Mesenchymal stem cell (in vitro differentiated cells and primary cell): ENCODE measurements at regions not wholly inside any gene's neighbourhood (a gene's known extent, or its start where the extent isn't known, plus 50 kb on each side); places are given as distances from the start of the nearest gene placed in this dataset.

ENCODE experiments used
- DNase-seq: peaks from one replicate; pipeline ENCODE4 v3.0.0-alpha.2; 2013
- H2AFZ ChIP-seq: one replicate; pipeline ENCODE4 v1.6.1; 2013; ENCODE audit warnings: low read depth, mild to moderate bottlenecking, control low read depth, inconsistent platforms, low read length, moderate library complexity
- H2AK5ac ChIP-seq: 2 replicates; pipeline ENCODE4 v1.6.1; 2013; ENCODE audit warnings: low read length, moderate library complexity, mild to moderate bottlenecking, inconsistent platforms; ENCODE audit not compliant: severe bottlenecking
- H2BK120ac ChIP-seq: one replicate; pipeline ENCODE4 v1.6.1; 2013; ENCODE audit warnings: low read depth, mild to moderate bottlenecking, inconsistent platforms, low read length, moderate library complexity
- H2BK12ac ChIP-seq, 2 experiments: one replicate each; pipeline ENCODE4 v1.6.1; 2013; ENCODE audit warnings: inconsistent platforms in 2 of 2, low read length in 2 of 2, mild to moderate bottlenecking in 2 of 2, moderate library complexity in 2 of 2, control low read depth in 1 of 2
- H2BK15ac ChIP-seq: one replicate; pipeline ENCODE4 v1.6.1; 2013; ENCODE audit warnings: mild to moderate bottlenecking, low read depth, inconsistent platforms; ENCODE audit not compliant: poor library complexity, severe bottlenecking
- H2BK5ac ChIP-seq: 2 replicates; pipeline ENCODE4 v1.6.1; 2013; ENCODE audit warnings: low read depth, mild to moderate bottlenecking, low read length, control low read depth, inconsistent platforms; ENCODE audit not compliant: poor library complexity, severe bottlenecking
- H3K14ac ChIP-seq, 2 experiments: one replicate each; pipeline ENCODE4 v1.6.1; 2013; ENCODE audit warnings: inconsistent platforms in 2 of 2, low read length in 2 of 2, control low read depth in 1 of 2, mild to moderate bottlenecking in 1 of 2, moderate library complexity in 1 of 2
- H3K18ac ChIP-seq, 2 experiments: one replicate each; pipeline ENCODE4 v1.6.1; 2013; ENCODE audit warnings: inconsistent platforms in 2 of 2, low read length in 2 of 2, control low read depth in 1 of 2, low read depth in 1 of 2, mild to moderate bottlenecking in 1 of 2
- H3K23ac ChIP-seq, 2 experiments: one replicate each; pipeline ENCODE4 v1.6.1; 2013; ENCODE audit warnings: inconsistent platforms in 2 of 2, low read length in 2 of 2, mild to moderate bottlenecking in 2 of 2, moderate library complexity in 2 of 2, control low read depth in 1 of 2
- H3K27ac ChIP-seq: 2 replicates; pipeline ENCODE4 v1.5.1; 2013; ENCODE audit warnings: mild to moderate bottlenecking, moderate library complexity, low read length, control low read depth, inconsistent platforms; ENCODE audit not compliant: poor library complexity, severe bottlenecking
- H3K27me3 ChIP-seq, 2 experiments: 2 replicates each; pipeline versions ENCODE4 v1.6.1 to v1.7.0; 2013; ENCODE audit warnings: low read length in 2 of 2, mild to moderate bottlenecking in 2 of 2, moderate library complexity in 2 of 2, control low read depth in 1 of 2, inconsistent platforms in 1 of 2; ENCODE audit not compliant: control insufficient read depth in 1 of 2, insufficient read depth in 1 of 2
- H3K36me3 ChIP-seq, 2 experiments: 2 replicates each; pipeline versions ENCODE4 v1.6.1 to v1.7.0; 2013; ENCODE audit warnings: low read length in 2 of 2, control low read depth in 1 of 2, inconsistent platforms in 1 of 2, low read depth in 1 of 2, mild to moderate bottlenecking in 1 of 2; ENCODE audit not compliant: insufficient read depth in 2 of 2, control insufficient read depth in 1 of 2
- H3K4ac ChIP-seq, 2 experiments: one replicate each; pipeline ENCODE4 v1.6.1; 2013; ENCODE audit warnings: inconsistent platforms in 2 of 2, low read length in 2 of 2, mild to moderate bottlenecking in 2 of 2, moderate library complexity in 2 of 2, control low read depth in 1 of 2, low read depth in 1 of 2
- H3K4me1 ChIP-seq: 2 replicates; pipeline ENCODE4 v1.6.1; 2013; ENCODE audit warnings: low read depth, low read length, control low read depth; ENCODE audit not compliant: control insufficient read depth, insufficient read depth
- H3K4me2 ChIP-seq: 2 replicates; pipeline ENCODE4 v1.6.1; 2013; ENCODE audit warnings: low read length, mild to moderate bottlenecking, inconsistent platforms; ENCODE audit not compliant: poor library complexity, severe bottlenecking
- H3K4me3 ChIP-seq, 2 experiments: 2 replicates each; pipeline versions ENCODE4 v1.5.1 to v1.7.0; 2013; ENCODE audit warnings: low read length in 2 of 2, mild to moderate bottlenecking in 2 of 2, control low read depth in 1 of 2, low read depth in 1 of 2; ENCODE audit not compliant: insufficient read depth in 1 of 2
- H3K79me1 ChIP-seq: replicated peaks from 2 replicates; pipeline ENCODE4 v1.6.1; 2013; ENCODE audit warnings: mild to moderate bottlenecking, control low read depth, low read length, inconsistent platforms; ENCODE audit not compliant: poor library complexity, severe bottlenecking
- H3K9ac ChIP-seq: 2 replicates; pipeline ENCODE4 v1.7.0; 2013; ENCODE audit warnings: mild to moderate bottlenecking, low read length, moderate library complexity
- H3K9me3 ChIP-seq: 2 replicates; pipeline ENCODE4 v1.7.0; 2013; ENCODE audit warnings: mild to moderate bottlenecking, low read length; ENCODE audit not compliant: control insufficient read depth
- H4K8ac ChIP-seq: one replicate; pipeline ENCODE4 v1.6.1; 2013; ENCODE audit warnings: inconsistent platforms, mild to moderate bottlenecking, low read length, moderate library complexity
- H4K91ac ChIP-seq: one replicate; pipeline ENCODE4 v1.6.1; 2013; ENCODE audit warnings: mild to moderate bottlenecking, low read length, inconsistent platforms
- WGBS: methylation state at CpG from one replicate; pipeline ENCODE4 v1.1.7; 2013; ENCODE audit warnings: mixed read lengths; 5-methylcytosine and 5-hydroxymethylcytosine counted together

- Histone ChIP-seq H2BK5ac (no peak overlapping the region), H3K79me1 (no peaks in the 10 kb centered on the region), H4K8ac (no peak overlapping the region), H2AK5ac (no peak overlapping the region), H3K9me3 (peaks cover 2% of the 10 kb centered on the region), H2BK12ac (peak overlapping the region in 1 of 2 experiments; percentile 43), H3K27me3 (no peaks in the 10 kb centered on the region), H3K4me1 (no peaks in the 10 kb centered on the region), H2AFZ (no peak overlapping the region), H3K9ac (no peak overlapping the region), H3K14ac (no peak overlapping the region), H3K27ac (peak overlapping the region; percentile 39), H3K36me3 (no peaks in the 10 kb centered on the region), H4K91ac (no peak overlapping the region), H3K4ac (no peak overlapping the region), H3K23ac (no peak overlapping the region), H3K18ac (no peak overlapping the region), H2BK120ac (no peak overlapping the region), H2BK15ac (no peak overlapping the region), H3K4me2 (no peak overlapping the region), H3K4me3 (no peak overlapping the region)
- peak; percentile 74 for DNase-seq
- WGBS: 60% methylated on average over 5 of the region's 5 CpGs
Observed at GRCh38 chr2:18345848-18346247, 214.6 kb downstream of the RDH14 start.

- Histone ChIP-seq H4K91ac (no peak overlapping the region), H2BK5ac (no peak overlapping the region), H3K14ac (no peak overlapping the region), H3K4me2 (no peak overlapping the region), H2BK12ac (no peak overlapping the region), H3K9me3 (peaks cover 2% of the 10 kb centered on the region), H3K4ac (no peak overlapping the region), H2BK15ac (no peak overlapping the region), H3K27me3 (no peaks in the 10 kb centered on the region), H3K4me1 (no peaks in the 10 kb centered on the region), H2AK5ac (no peak overlapping the region), H3K23ac (no peak overlapping the region), H3K79me1 (no peaks in the 10 kb centered on the region), H3K36me3 (no peaks in the 10 kb centered on the region), H3K4me3 (no peak overlapping the region), H3K27ac (no peak overlapping the region), H4K8ac (no peak overlapping the region), H3K9ac (no peak overlapping the region), H2AFZ (no peak overlapping the region), H2BK120ac (no peak overlapping the region), H3K18ac (no peak overlapping the region)
- DNase-seq: no peak
- WGBS: 96% methylated on average over 6 of the region's 6 CpGs
Observed at GRCh38 chr2:18342901-18343300, 217.6 kb downstream of the RDH14 start.

DNA sequence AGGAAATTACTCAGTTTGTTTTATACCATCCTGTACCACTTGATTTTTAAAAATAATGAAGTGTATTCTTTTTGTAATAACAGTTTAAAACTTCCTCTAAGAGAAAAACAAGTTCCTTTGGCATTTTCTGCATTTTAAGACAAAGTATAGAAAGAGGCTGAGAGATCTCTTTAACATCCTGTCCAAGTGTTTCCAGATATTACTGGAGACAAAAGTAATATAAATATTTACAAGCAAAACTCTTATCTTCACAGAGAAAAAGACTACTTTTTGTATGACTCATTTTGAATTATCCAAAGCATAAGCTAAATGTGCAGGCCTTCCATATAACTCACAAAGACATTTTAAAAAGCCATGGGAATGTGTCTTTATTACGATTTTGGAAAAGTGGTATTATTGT is 221.1 kb downstream of the RDH14 start:
- WGBS: no CpG with 5 or more reads among the region's 1 CpG
- Histone ChIP-seq H3K23ac (no peak overlapping the region), H4K91ac (no peak overlapping the region)

DNA sequence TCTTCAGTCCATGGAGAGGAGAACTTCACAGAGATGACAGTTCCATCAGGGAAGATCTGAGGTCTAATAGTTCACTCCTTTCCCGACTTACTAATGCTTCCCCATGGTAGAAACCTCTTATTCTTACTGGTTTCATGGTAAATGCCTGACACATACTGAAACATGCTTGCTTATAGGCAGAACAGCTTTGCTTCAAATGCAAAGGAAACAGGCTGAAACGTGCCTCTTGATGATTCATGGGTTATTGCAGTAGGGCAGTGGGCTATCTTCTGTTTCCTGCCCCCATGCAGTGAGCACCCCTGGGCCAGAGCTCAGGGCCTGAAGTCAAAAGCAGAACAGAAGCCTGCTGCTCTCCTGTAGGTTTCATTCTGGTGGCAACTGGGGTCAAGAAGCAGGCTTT is 223.5 kb downstream of the RDH14 start:
- Histone ChIP-seq H2BK5ac (no peak overlapping the region), H3K36me3 (no peaks in the 10 kb centered on the region), H3K4me2 (no peak overlapping the region), H3K27ac (no peak overlapping the region), H3K4me1 (no peaks in the 10 kb centered on the region), H3K14ac (peak overlapping the region in 1 of 2 experiments; percentile 68), H3K9me3 (peaks cover 2% of the 10 kb centered on the region), H2BK15ac (peak overlapping the region; percentile 92), H3K18ac (peak overlapping the region; percentile 62 to 81), H3K4ac (peak overlapping the region; percentile 7 to 67), H2BK12ac (peak overlapping the region in 1 of 2 experiments; percentile 96), H4K91ac (peak overlapping the region; percentile 15), H2AK5ac (no peak overlapping the region), H3K9ac (no peak overlapping the region), H3K4me3 (no peak overlapping the region), H2AFZ (no peak overlapping the region), H3K23ac (no peak overlapping the region), H3K27me3 (no peaks in the 10 kb centered on the region), H3K79me1 (no peaks in the 10 kb centered on the region), H2BK120ac (no peak overlapping the region), H4K8ac (peak overlapping the region; percentile 66)
- 28% methylated on average over 2 of the region's 2 CpGs for WGBS
- DNase-seq: peak; percentile 21

More for the DNA sequence above, 221.1 kb downstream of the RDH14 start:
- no peak overlapping the region for H2BK12ac ChIP-seq
- H3K14ac ChIP-seq: no peak overlapping the region
- H3K9ac ChIP-seq: no peak overlapping the region
- H2BK5ac ChIP-seq: no peak overlapping the region
- H3K27ac ChIP-seq: no peak overlapping the region
- no peaks in the 10 kb centered on the region for H3K4me1 ChIP-seq
- H2BK120ac ChIP-seq: no peak overlapping the region
- H2AK5ac ChIP-seq: no peak overlapping the region
- no peaks in the 10 kb centered on the region for H3K79me1 ChIP-seq
- no peak overlapping the region for H2BK15ac ChIP-seq
- peaks cover 2% of the 10 kb centered on the region for H3K9me3 ChIP-seq
- no peak overlapping the region for H4K8ac ChIP-seq
- H3K27me3 ChIP-seq: no peaks in the 10 kb centered on the region
- no peak overlapping the region for H3K4me3 ChIP-seq
- H3K4me2 ChIP-seq: no peak overlapping the region
- H3K4ac ChIP-seq: no peak overlapping the region
- H3K18ac ChIP-seq: no peak overlapping the region
- H2AFZ ChIP-seq: no peak overlapping the region
- DNase-seq: peak; percentile 71
- H3K36me3 ChIP-seq: no peaks in the 10 kb centered on the region
